WERI-Rb-1 (cell line): ENCODE measurements at regions not wholly inside any gene's neighbourhood (a gene's known extent, or its start where the extent isn't known, plus 50 kb on each side); places are given as distances from the start of the nearest gene placed in this dataset.

Experiments used
- DNase-seq: peaks from one replicate; pipeline ENCODE4 v3.0.0-alpha.2; 2020
- H3K27ac ChIP-seq: fragments of 250-450 bp; sonication (Bioruptor Pico); 2 replicates; pipeline ENCODE4 v1.5.1; 2020; ENCODE audit warnings: mild to moderate bottlenecking, moderate library complexity
- H3K27me3 ChIP-seq: fragments of 250-450 bp; sonication (Bioruptor Pico); 2 replicates; pipeline ENCODE4 v1.5.1; 2021; ENCODE audit warnings: mild to moderate bottlenecking, low read depth, moderate library complexity; ENCODE audit not compliant: insufficient read depth, severe bottlenecking
- H3K36me3 ChIP-seq: fragments of 250-450 bp; sonication (Bioruptor Pico); 2 replicates; pipeline ENCODE4 v1.5.1; 2020; ENCODE audit warnings: mild to moderate bottlenecking, moderate library complexity
- H3K4me3 ChIP-seq: 2 replicates; pipeline ENCODE4 v1.5.1; 2011; ENCODE audit warnings: low read depth, mild to moderate bottlenecking, control low read depth, low read length
- H3K9me3 ChIP-seq: fragments of 250-450 bp; sonication (Bioruptor Pico); 2 replicates; pipeline ENCODE4 v1.5.1; 2021; ENCODE audit warnings: mild to moderate bottlenecking, moderate library complexity; ENCODE audit not compliant: severe bottlenecking
- CTCF ChIP-seq: IDR thresholded peaks from 2 replicates; pipeline ENCODE4 v1.5.1; 2011; ENCODE audit warnings: low read depth, mild to moderate bottlenecking, control low read depth, inconsistent platforms, low read length

GRCh38 chr3:159667261-159667660 is 321.4 kb upstream of the IL12A start:
- no peak for DNase-seq
- H3K27ac ChIP-seq: no peak overlapping the region
- no peaks in the 10 kb centered on the region for H3K36me3 ChIP-seq
- H3K4me3 ChIP-seq: no peak overlapping the region
- peaks cover 3% of the 10 kb centered on the region for H3K9me3 ChIP-seq
- no peak for TF ChIP-seq CTCF
- peaks cover 4% of the 10 kb centered on the region for H3K27me3 ChIP-seq

DNA sequence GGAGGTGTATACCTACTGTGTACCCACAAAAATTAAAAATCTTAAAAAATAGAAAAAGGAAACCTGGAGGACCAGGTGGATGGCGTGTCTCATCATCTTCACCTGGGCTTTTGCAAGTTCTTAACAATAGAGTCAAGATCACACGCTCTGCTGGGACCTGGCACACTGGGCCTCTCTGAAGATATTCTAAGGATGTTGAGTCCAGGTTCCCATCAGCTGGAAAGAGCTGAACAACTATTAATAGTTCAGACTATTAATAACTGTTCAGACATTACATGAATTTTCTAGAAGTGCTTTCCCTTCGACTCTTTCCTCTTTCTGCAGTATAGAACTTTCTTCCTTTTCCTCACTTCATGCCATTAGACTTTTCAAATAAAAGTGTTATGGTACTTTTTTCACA is 320.2 kb upstream of the IL12A start:
- DNase-seq: no peak
- Histone ChIP-seq H3K27ac (no peak overlapping the region), H3K4me3 (no peak overlapping the region), H3K9me3 (no peaks in the 10 kb centered on the region), H3K27me3 (peaks cover 4% of the 10 kb centered on the region), H3K36me3 (no peaks in the 10 kb centered on the region)
- no peak for TF ChIP-seq CTCF

GRCh38 chr3:159668990-159669476 is 319.6 kb upstream of the IL12A start:
- no peak for DNase-seq
- no peaks in the 10 kb centered on the region for H3K36me3 ChIP-seq
- no peak overlapping the region for H3K4me3 ChIP-seq
- H3K27ac ChIP-seq: no peak overlapping the region
- peaks cover 4% of the 10 kb centered on the region for H3K27me3 ChIP-seq
- TF ChIP-seq CTCF: no peak
- no peaks in the 10 kb centered on the region for H3K9me3 ChIP-seq

- TF ChIP-seq CTCF: no peak
Observed at GRCh38 chr3:159669766-159670165, 318.9 kb upstream of the IL12A start.

DNA sequence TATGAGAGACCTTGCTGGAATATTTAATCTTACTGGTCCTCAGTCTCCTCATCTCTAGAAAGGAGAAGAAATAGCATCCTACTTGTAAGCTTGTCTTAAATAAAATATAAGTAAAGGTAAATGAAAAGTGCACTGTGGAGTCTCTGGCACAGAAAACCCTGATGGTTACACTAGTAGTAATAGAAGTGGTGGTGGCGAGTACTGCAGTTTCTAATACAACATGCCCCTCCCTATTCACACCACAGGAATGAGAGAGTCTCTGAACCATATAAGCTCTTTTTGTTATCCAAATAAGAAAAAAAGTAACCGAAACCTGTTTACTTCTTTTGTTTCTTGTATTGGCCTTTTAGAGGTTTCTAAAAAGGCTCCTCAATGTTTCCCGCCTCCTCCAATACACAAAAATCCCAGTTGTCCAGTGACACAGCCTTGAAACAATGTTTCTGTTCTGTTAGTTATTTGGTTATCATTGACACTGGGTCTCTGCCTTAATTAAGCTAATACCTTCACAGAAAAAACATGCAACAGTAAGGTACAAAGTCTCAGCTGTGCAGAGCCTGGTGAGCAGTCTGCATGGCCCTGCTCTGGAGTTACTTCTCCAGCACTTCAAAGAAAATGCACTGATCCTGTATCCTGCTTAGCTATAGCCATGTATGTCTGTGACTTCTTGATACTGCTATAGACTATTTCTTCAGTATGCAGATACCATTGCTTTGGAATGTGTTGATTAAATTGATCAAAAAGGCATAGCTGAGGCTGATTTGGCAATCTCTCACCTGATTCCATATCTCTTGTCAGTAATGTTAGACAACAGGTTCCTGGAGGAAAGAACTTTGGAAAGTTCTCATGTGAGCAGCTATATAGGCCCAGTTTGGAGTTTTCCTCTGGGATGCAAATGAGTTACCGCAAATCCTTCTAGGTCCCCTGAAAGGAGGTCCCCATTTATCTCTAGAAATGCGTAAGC is 315.6 kb upstream of the IL12A start:
- no peak for TF ChIP-seq CTCF
- Histone ChIP-seq H3K36me3 (no peaks in the 10 kb centered on the region), H3K4me3 (no peak overlapping the region), H3K27ac (no peak overlapping the region), H3K9me3 (no peaks in the 10 kb centered on the region), H3K27me3 (no peaks in the 10 kb centered on the region)
- no peak for DNase-seq

More at GRCh38 chr3:159669766-159670165, 318.9 kb upstream of the IL12A start:
- Histone ChIP-seq H3K27ac (no peak overlapping the region), H3K36me3 (no peaks in the 10 kb centered on the region), H3K4me3 (no peak overlapping the region), H3K9me3 (no peaks in the 10 kb centered on the region), H3K27me3 (peaks cover 4% of the 10 kb centered on the region)
- no peak for DNase-seq
